HepG2 (cell line): ENCODE measurements at regions not wholly inside any gene's neighbourhood (a gene's known extent, or its start where the extent isn't known, plus 50 kb on each side); places are given as distances from the start of the nearest gene placed in this dataset.

Experiments used
- ATAC-seq: fragments of 200-7000 bp; cut with Tn5 transposase; 3 replicates; pipeline ENCODE4 v1.9.1; 2020; ENCODE audit warnings: mild to moderate bottlenecking, moderate library complexity
- BruUV-seq: library from RNA; stranded (reverse); fragments of 400-500 nt; replicated peaks from 2 replicates; lab custom pipeline; 2021; lab: Mats Ljungman, UMichigan
- CTCF ChIA-PET: fragments of 300-600 bp; formaldehyde crosslinking; extraction: SDS; loops from one replicate; lab custom pipeline; 2021; ENCODE audit warnings: low total read pairs, inconsistent platforms, low intra/inter-chr PET ratio; lab: Yijun Ruan, JAX
- POLR2A ChIA-PET: fragments of 350-600 bp; sonication (Branson Sonifier 250); formaldehyde crosslinking; loops from one replicate; lab custom pipeline; 2020; ENCODE audit warnings: antibody characterized with exemption, inconsistent platforms; lab: Yijun Ruan, JAX
- DNase-seq: peaks from one replicate; pipeline ENCODE4 v3.0.0-alpha.2; 2015; ENCODE audit warnings: low spot score
- FAIRE-seq: peaks from 3 replicates; lab custom pipeline; 2011; peaks lifted over from hg19 to GRCh38; lab: Jason Lieb, UNC
- H2AFZ ChIP-seq: one replicate; pipeline ENCODE4 v1.6.1; 2011; ENCODE audit warnings: low read length, inconsistent platforms
- H3K27ac ChIP-seq: fragments of 300-600 bp; 3 replicates; pipeline ENCODE4 v1.8.0; 2011; ENCODE audit warnings: mixed run types, mild to moderate bottlenecking, mixed read lengths, low read length, inconsistent platforms; ENCODE audit not compliant: insufficient read depth; ENCODE audit errors: extremely low read length
- H3K27me3 ChIP-seq, 2 experiments: fragments of 200-600 bp in 1 of 2; 2 replicates in 1 of 2; 3 replicates in 1 of 2; pipeline versions ENCODE4 v1.6.0 to v1.8.0; 2011; ENCODE audit warnings: low read length in 2 of 2, mild to moderate bottlenecking in 2 of 2, moderate library complexity in 2 of 2, inconsistent platforms in 1 of 2; ENCODE audit not compliant: insufficient read depth in 2 of 2, control insufficient read depth in 1 of 2
- H3K36me3 ChIP-seq, 2 experiments: fragments of 200-600 bp in 1 of 2; replicated peaks in 1 of 2; 2 replicates in 1 of 2; 3 replicates in 1 of 2; pipeline versions ENCODE4 v1.5.1 to v1.8.0; 2011; ENCODE audit warnings: low read length in 2 of 2, inconsistent platforms in 1 of 2; ENCODE audit not compliant: insufficient read depth in 2 of 2, control insufficient read depth in 1 of 2
- H3K4me1 ChIP-seq: 2 replicates; pipeline ENCODE4 v1.5.1; 2012; ENCODE audit warnings: low read length, inconsistent platforms; ENCODE audit not compliant: insufficient read depth
- H3K4me2 ChIP-seq: 2 replicates; pipeline ENCODE4 v1.6.0; 2011; ENCODE audit warnings: low read depth, low read length, inconsistent platforms
- H3K4me3 ChIP-seq, 3 experiments: fragments of 200-600 bp in 1 of 3; sonication (generic), shearing (Covaris generic) in 1 of 3; replicated peaks in 1 of 3; 2 replicates each; pipeline ENCODE4 v1.5.1; 2011 to 2016; ENCODE audit warnings: low read length in 3 of 3, inconsistent platforms in 2 of 3, low read depth in 2 of 3, mild to moderate bottlenecking in 2 of 3, control low read depth in 1 of 3, mixed read lengths in 1 of 3; ENCODE audit not compliant: insufficient read depth in 1 of 3
- H3K79me2 ChIP-seq: one replicate; pipeline ENCODE4 v1.6.1; 2011; ENCODE audit warnings: low read length, inconsistent platforms; ENCODE audit not compliant: insufficient read depth
- H3K9ac ChIP-seq: 2 replicates; pipeline ENCODE4 v1.6.0; 2011; ENCODE audit warnings: mild to moderate bottlenecking, low read depth, low read length, inconsistent platforms; ENCODE audit not compliant: insufficient read depth
- H3K9me3 ChIP-seq: 2 replicates; pipeline ENCODE4 v1.5.1; 2012; ENCODE audit warnings: mild to moderate bottlenecking, low read length
- H4K20me1 ChIP-seq: 2 replicates; pipeline ENCODE4 v1.6.0; 2011; ENCODE audit warnings: inconsistent platforms, mild to moderate bottlenecking, low read length, moderate library complexity; ENCODE audit not compliant: insufficient read depth
- FOSL1 ChIP-seq: sonication (generic); formaldehyde crosslinking; IDR thresholded peaks from 2 replicates; pipeline ENCODE4 v1.9.0; 2021; ENCODE audit warnings: missing genetic modification reagents, borderline replicate concordance
- ZBTB1 ChIP-seq: sonication (generic); formaldehyde crosslinking; IDR thresholded peaks from 2 replicates; pipeline ENCODE4 v1.4.0; 2020; ENCODE audit warnings: missing genetic modification reagents, borderline replicate concordance
- ZNF772 ChIP-seq: sonication (generic); formaldehyde crosslinking; IDR thresholded peaks from 2 replicates; pipeline ENCODE4 v1.5.0; 2020; ENCODE audit warnings: mild to moderate bottlenecking, missing genetic modification reagents
- ZNF773 ChIP-seq: sonication (generic); formaldehyde crosslinking; IDR thresholded peaks from 2 replicates; pipeline ENCODE4 v1.4.0; 2020; ENCODE audit warnings: missing genetic modification reagents, borderline replicate concordance
- WGBS: methylation state at CpG from one replicate; pipeline ENCODE4 v1.1.6; 2017; ENCODE audit warnings: low lambda C conversion rate; 5-methylcytosine and 5-hydroxymethylcytosine counted together
- in situ Hi-C: cut with HindIII; loops from 2 replicates; pipeline ENCODE4 v1.10.0; 2017; ENCODE audit warnings: low pct_unique_long_range_greater_than_20kb; ENCODE audit not compliant: extremely low pct_ligation_motif_present
- intact Hi-C: fragments of 100-400 bp; cut with micrococcal nuclease; formaldehyde crosslinking; loops from one replicate; pipeline ENCODE4 v1.10.0; 2022; ENCODE audit not compliant: unreplicated experiment
- TF ChIP-seq, protein P1 (sequence below): sonication (generic); formaldehyde crosslinking; IDR thresholded peaks from 2 replicates; pipeline ENCODE4 v1.4.0; 2020; ENCODE audit warnings: missing genetic modification reagents
- TF ChIP-seq, protein P2 (sequence below): sonication (generic); formaldehyde crosslinking; IDR thresholded peaks from 2 replicates; pipeline ENCODE4 v1.9.0; 2021; ENCODE audit warnings: mild to moderate bottlenecking, missing genetic modification reagents
- TF ChIP-seq, protein P3 (sequence below): sonication (generic); formaldehyde crosslinking; IDR thresholded peaks from 2 replicates; pipeline ENCODE4 v1.8.0; 2022; ENCODE audit warnings: missing genetic modification reagents, low read depth, mild to moderate bottlenecking, borderline replicate concordance
- TF ChIP-seq, protein P4 (sequence below): sonication (generic); formaldehyde crosslinking; IDR thresholded peaks from 2 replicates; pipeline ENCODE4 v1.5.0; 2020; ENCODE audit warnings: missing genetic modification reagents, mild to moderate bottlenecking, borderline replicate concordance

DNA sequence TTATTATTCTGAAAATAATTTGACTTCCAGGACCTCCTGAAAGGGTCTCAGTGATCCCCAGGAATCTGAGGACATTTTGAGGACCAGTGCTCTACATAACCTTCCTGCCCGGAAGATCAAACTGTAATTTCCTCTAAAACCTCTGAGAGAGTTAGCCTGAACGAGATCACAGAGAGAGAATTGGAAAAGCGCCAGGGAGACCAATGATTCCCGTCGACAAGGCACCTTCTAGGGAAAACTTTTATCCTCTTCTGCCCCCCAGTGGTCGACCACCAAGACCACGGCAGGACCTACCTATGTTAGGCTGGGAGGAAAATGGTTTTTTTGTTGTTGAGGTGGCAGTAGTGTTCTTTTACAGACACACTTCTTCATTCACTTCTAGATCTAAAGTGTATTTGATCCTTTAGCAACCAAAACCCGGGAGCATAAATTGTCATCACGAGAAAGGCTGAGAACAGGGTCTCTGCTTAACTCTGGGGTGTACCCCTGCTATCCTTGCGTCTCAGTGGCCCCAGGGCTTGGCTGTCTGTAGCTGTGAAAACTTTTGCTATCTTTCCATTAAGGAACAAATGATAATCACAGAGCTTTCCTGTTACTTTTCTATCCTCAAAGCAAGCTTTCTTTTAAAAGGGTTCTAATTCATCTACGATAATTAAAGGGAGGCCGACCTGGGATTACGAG lies 62.9 kb upstream of the NID2 start (continued):
- TF ChIP-seq, protein P1, sequence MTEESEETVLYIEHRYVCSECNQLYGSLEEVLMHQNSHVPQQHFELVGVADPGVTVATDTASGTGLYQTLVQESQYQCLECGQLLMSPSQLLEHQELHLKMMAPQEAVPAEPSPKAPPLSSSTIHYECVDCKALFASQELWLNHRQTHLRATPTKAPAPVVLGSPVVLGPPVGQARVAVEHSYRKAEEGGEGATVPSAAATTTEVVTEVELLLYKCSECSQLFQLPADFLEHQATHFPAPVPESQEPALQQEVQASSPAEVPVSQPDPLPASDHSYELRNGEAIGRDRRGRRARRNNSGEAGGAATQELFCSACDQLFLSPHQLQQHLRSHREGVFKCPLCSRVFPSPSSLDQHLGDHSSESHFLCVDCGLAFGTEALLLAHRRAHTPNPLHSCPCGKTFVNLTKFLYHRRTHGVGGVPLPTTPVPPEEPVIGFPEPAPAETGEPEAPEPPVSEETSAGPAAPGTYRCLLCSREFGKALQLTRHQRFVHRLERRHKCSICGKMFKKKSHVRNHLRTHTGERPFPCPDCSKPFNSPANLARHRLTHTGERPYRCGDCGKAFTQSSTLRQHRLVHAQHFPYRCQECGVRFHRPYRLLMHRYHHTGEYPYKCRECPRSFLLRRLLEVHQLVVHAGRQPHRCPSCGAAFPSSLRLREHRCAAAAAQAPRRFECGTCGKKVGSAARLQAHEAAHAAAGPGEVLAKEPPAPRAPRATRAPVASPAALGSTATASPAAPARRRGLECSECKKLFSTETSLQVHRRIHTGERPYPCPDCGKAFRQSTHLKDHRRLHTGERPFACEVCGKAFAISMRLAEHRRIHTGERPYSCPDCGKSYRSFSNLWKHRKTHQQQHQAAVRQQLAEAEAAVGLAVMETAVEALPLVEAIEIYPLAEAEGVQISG (CRISPR knock-in tag), result 0 out of 2 replicates have a peak, but pooled peaks have one; percentile 28

DNA sequence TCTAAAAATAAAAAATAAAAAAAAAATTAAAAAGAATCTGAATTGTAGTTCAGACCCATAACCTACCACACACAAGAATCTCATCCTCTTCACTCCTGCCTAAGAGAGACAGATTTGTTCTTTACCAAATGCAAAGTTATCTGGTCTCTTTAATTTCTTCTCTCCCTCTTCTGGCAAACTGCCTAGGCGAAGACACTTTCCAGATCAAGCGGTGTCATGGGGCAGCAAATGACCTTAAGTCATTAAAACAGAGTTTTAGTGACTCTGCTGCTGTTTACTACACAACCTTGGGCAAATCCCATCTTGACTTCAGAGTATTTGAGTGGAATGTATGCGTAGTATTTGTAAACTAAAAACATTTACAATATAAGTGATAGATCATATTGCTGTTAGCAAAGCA lies 60.9 kb upstream of the NID2 start:
- Histone ChIP-seq H3K9me3 (0 out of 2 replicates have a peak, but pooled peaks cover 2% of the 10 kb centered on the region), H3K27ac (no peak overlapping the region), H3K9ac (no peak overlapping the region), H3K79me2 (no peaks in the 10 kb centered on the region), H3K4me1 (no peaks in the 10 kb centered on the region), H4K20me1 (no peaks in the 10 kb centered on the region), H3K27me3 (0 out of 5 replicates have a peak, but pooled peaks cover 0 to 2% of the 10 kb centered on the region in 2 experiments), H3K4me2 (no peak overlapping the region), H3K4me3 (no peak overlapping the region), H2AFZ (no peak overlapping the region), H3K36me3 (no peaks in the 10 kb centered on the region)
- no peak for FAIRE-seq
- TF ChIP-seq ZBTB1 (CRISPR knock-in tag), result no peak
- no peak for TF ChIP-seq ZNF773 (CRISPR knock-in tag)
- TF ChIP-seq, protein P2, sequence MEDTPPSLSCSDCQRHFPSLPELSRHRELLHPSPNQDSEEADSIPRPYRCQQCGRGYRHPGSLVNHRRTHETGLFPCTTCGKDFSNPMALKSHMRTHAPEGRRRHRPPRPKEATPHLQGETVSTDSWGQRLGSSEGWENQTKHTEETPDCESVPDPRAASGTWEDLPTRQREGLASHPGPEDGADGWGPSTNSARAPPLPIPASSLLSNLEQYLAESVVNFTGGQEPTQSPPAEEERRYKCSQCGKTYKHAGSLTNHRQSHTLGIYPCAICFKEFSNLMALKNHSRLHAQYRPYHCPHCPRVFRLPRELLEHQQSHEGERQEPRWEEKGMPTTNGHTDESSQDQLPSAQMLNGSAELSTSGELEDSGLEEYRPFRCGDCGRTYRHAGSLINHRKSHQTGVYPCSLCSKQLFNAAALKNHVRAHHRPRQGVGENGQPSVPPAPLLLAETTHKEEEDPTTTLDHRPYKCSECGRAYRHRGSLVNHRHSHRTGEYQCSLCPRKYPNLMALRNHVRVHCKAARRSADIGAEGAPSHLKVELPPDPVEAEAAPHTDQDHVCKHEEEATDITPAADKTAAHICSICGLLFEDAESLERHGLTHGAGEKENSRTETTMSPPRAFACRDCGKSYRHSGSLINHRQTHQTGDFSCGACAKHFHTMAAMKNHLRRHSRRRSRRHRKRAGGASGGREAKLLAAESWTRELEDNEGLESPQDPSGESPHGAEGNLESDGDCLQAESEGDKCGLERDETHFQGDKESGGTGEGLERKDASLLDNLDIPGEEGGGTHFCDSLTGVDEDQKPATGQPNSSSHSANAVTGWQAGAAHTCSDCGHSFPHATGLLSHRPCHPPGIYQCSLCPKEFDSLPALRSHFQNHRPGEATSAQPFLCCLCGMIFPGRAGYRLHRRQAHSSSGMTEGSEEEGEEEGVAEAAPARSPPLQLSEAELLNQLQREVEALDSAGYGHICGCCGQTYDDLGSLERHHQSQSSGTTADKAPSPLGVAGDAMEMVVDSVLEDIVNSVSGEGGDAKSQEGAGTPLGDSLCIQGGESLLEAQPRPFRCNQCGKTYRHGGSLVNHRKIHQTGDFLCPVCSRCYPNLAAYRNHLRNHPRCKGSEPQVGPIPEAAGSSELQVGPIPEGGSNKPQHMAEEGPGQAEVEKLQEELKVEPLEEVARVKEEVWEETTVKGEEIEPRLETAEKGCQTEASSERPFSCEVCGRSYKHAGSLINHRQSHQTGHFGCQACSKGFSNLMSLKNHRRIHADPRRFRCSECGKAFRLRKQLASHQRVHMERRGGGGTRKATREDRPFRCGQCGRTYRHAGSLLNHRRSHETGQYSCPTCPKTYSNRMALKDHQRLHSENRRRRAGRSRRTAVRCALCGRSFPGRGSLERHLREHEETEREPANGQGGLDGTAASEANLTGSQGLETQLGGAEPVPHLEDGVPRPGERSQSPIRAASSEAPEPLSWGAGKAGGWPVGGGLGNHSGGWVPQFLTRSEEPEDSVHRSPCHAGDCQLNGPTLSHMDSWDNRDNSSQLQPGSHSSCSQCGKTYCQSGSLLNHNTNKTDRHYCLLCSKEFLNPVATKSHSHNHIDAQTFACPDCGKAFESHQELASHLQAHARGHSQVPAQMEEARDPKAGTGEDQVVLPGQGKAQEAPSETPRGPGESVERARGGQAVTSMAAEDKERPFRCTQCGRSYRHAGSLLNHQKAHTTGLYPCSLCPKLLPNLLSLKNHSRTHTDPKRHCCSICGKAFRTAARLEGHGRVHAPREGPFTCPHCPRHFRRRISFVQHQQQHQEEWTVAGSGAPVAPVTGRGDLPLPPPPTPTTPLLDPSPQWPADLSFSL, result no peak
- TF ChIP-seq FOSL1, result no peak
- TF ChIP-seq, protein P3, sequence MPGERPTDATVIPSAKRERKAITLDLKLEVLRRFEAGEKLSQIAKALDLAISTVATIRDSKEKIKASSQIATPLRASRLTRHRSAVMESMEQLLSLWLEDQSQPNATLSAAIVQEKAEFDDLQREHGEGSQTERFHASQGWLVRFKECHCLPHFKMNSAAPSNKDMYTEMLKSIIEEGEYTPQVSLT, result no peak
- TF ChIP-seq ZNF772 (CRISPR knock-in tag), result no peak
- TF ChIP-seq, protein P4, sequence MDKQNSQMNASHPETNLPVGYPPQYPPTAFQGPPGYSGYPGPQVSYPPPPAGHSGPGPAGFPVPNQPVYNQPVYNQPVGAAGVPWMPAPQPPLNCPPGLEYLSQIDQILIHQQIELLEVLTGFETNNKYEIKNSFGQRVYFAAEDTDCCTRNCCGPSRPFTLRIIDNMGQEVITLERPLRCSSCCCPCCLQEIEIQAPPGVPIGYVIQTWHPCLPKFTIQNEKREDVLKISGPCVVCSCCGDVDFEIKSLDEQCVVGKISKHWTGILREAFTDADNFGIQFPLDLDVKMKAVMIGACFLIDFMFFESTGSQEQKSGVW (CRISPR knock-in tag), result no peak
- ChIA-PET CTCF (no interaction called here), POLR2A (no interaction called here)
- in situ Hi-C loops (loop anchor here (5.0 kb wide), 1 partner anchor 87 kb away; no protein-coding TSS in a partner anchor), intact Hi-C loops (loop anchor here (2.0 kb wide), 1 partner anchor 349 kb away; no protein-coding TSS in a partner anchor)
- no peak for ATAC-seq
- DNase-seq, result no peak
- BruUV-seq, result no TSS peak
- WGBS, result 72% methylated on average over 3 of the region's 3 CpGs
